ENCODE measurements at regions not wholly inside any gene's neighbourhood (a gene's known extent, or its start where the extent isn't known, plus 50 kb on each side); places are given as distances from the start of the nearest gene placed in this dataset.
"Not testable (repeated sequence)": the region's sequence is repeated elsewhere in the genome, so short reads cannot be mapped to it uniquely, and the experiment has no call there.

DNA sequence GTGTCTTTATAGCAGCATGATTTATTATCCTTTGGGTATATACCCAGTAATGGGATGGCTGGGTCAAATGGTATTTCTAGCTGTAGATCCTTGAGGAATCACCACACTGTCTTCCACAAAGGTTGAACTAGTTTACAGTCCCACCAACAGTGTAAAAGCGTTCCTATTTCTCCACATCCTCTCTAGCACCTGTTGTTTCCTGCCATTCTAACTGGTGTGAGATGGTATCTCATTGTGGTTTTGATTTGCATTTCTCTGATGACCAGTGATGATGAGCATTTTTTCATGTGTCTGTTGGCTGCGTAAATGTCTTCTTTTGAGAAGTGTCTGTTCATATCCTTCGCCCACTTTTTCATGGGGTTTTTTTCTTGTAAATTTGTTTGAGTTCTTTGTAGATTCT, 66.5 kb upstream of the SLCO2A1 start:
- not testable (repeated sequence) for TF ChIP-seq EZH2 (IDR thresholded peaks at IDR 0.05; ENCODE audit: borderline replicate concordance, insufficient read depth, low read depth, low read length, poor library complexity, severe bottlenecking)
- TF ChIP-seq, protein P1, sequence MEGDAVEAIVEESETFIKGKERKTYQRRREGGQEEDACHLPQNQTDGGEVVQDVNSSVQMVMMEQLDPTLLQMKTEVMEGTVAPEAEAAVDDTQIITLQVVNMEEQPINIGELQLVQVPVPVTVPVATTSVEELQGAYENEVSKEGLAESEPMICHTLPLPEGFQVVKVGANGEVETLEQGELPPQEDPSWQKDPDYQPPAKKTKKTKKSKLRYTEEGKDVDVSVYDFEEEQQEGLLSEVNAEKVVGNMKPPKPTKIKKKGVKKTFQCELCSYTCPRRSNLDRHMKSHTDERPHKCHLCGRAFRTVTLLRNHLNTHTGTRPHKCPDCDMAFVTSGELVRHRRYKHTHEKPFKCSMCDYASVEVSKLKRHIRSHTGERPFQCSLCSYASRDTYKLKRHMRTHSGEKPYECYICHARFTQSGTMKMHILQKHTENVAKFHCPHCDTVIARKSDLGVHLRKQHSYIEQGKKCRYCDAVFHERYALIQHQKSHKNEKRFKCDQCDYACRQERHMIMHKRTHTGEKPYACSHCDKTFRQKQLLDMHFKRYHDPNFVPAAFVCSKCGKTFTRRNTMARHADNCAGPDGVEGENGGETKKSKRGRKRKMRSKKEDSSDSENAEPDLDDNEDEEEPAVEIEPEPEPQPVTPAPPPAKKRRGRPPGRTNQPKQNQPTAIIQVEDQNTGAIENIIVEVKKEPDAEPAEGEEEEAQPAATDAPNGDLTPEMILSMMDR (IDR thresholded peaks at IDR 0.05), result not testable (repeated sequence)
